ENCODE measurements at regions not wholly inside any gene's neighbourhood (a gene's known extent, or its start where the extent isn't known, plus 50 kb on each side); places are given as distances from the start of the nearest gene placed in this dataset.

DNA sequence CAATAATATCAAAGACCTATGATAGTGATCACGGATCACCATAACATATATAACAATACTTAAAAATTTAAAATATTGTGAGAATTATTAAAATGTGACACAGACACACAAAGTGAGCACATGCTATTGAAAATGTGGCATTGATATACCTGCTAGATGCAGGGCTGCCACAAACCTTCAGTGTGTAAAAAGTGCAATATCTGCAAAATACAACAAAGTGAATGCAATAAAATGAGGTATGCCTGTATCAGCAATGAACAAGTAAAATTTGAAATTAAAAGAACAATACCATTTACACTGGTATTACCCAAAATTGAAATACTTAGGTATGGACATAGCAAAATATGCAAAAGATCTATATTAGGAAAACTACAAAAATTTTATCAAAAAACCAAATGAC is 1217.8 kb upstream of the PCDH20 start:
- Histone ChIP-seq H4K8ac (replicated peaks; ENCODE audit: insufficient read length, low read depth, low read length) (no peak overlapping the region), H2BK15ac (ENCODE audit: low read depth, low read length) (no peak overlapping the region), H3K14ac (ENCODE audit: insufficient read depth, low read length) (no peak overlapping the region), H4K20me1 (ENCODE audit: control insufficient read depth, insufficient read depth, insufficient read length) (no peaks in the 10 kb centered on the region), H3K4ac (ENCODE audit: low read depth, low read length) (no peak overlapping the region), H3K9ac (ENCODE audit: extremely low read depth, insufficient read length, low read length) (no peak overlapping the region), H3K56ac (ENCODE audit: insufficient read length, low read depth, low read length) (no peak overlapping the region), H3K27me3 (ENCODE audit: insufficient read depth, low read length) (no peaks in the 10 kb centered on the region), H2BK20ac (ENCODE audit: low read depth, low read length, poor library complexity, severe bottlenecking) (no peak overlapping the region), H3K79me2 (ENCODE audit: insufficient read depth, low read length) (no peaks in the 10 kb centered on the region), H2BK12ac (ENCODE audit: insufficient read length, low read depth, low read length) (no peak overlapping the region), H3K23ac (ENCODE audit: insufficient read length, low read depth, low read length) (no peak overlapping the region), H4K5ac (ENCODE audit: insufficient read length, low read depth, low read length) (no peak overlapping the region), H3K4me2 (ENCODE audit: insufficient read depth, insufficient read length, low read length) (no peak overlapping the region), H4K91ac (ENCODE audit: insufficient read length, low read depth, low read length) (no peak overlapping the region), H3K27ac (ENCODE audit: insufficient read length, low read depth, low read length) (no peak overlapping the region), H3K4me1 (ENCODE audit: insufficient read depth, low read length) (no peaks in the 10 kb centered on the region), H2BK5ac (ENCODE audit: insufficient read length, low read length) (no peak overlapping the region), H3K79me1 (ENCODE audit: insufficient read depth, low read depth, low read length, poor library complexity, severe bottlenecking) (no peaks in the 10 kb centered on the region), H3K9me3 (ENCODE audit: control insufficient read depth, low read depth, low read length) (no peaks in the 10 kb centered on the region), H2AK5ac (ENCODE audit: insufficient read length, low read length) (no peak overlapping the region), H2AFZ (ENCODE audit: low read length) (no peak overlapping the region), H2BK120ac (ENCODE audit: low read depth, low read length, poor library complexity, severe bottlenecking) (no peak overlapping the region), H3K18ac (ENCODE audit: insufficient read length, low read depth, low read length) (no peak overlapping the region), H3T11ph (ENCODE audit: low read length) (no peak overlapping the region), H3K23me2 (ENCODE audit: insufficient read length, low read depth, low read length, poor library complexity, severe bottlenecking) (no peaks in the 10 kb centered on the region)
- H3K4me1 Mint-ChIP-seq = peaks cover 0 to 3% of the 10 kb centered on the region in 2 experiments; a peak in 1 of 4 replicates
- H3K27ac Mint-ChIP-seq = no peak overlapping the region
- no CpG with 5 or more reads among the region's 1 CpG for WGBS (ENCODE audit: extremely low coverage, insufficient read length, low lambda C conversion rate)
- no peak for TF ChIP-seq CTCF (conservative IDR thresholded peaks at IDR 0.05)
- H3K9me3 Mint-ChIP-seq = peaks cover 0 to 3% of the 10 kb centered on the region in 2 experiments; a peak in 1 of 5 replicates
- peaks cover 0 to 8% (median 0%) of the 10 kb centered on the region in 3 experiments; a peak in 1 of 7 replicates for H3K36me3 Mint-ChIP-seq (ENCODE audit: insufficient read depth in 1 of 3, low read depth in 3 of 3)
- H3K27me3 Mint-ChIP-seq (ENCODE audit: low read depth) = no peaks in the 10 kb centered on the region
- no peak overlapping the region for H3K4me3 Mint-ChIP-seq
- DNase-seq = no peak
